Karpas-422 (cell line): ENCODE measurements at regions not wholly inside any gene's neighbourhood (a gene's known extent, or its start where the extent isn't known, plus 50 kb on each side); places are given as distances from the start of the nearest gene placed in this dataset.

ENCODE experiments used
- DNase-seq: peaks from one replicate; pipeline ENCODE4 v3.0.0-alpha.2; 2015
- H2AFZ ChIP-seq: fragments of 200-600 bp; sonication (generic); 2 replicates; pipeline ENCODE4 v1.6.1; 2014; ENCODE audit warnings: antibody characterized with exemption, low read length, mixed read lengths
- H3K27ac ChIP-seq: fragments of 200-600 bp; sonication (generic); 2 replicates; pipeline ENCODE4 v1.5.1; 2014; ENCODE audit warnings: mild to moderate bottlenecking, low read length, moderate library complexity
- H3K27me3 ChIP-seq: fragments of 200-600 bp; sonication (generic); 2 replicates; pipeline ENCODE4 v1.6.1; 2014; ENCODE audit warnings: low read length, mixed read lengths
- H3K36me3 ChIP-seq: fragments of 200-600 bp; sonication (generic); 2 replicates; pipeline ENCODE4 v1.6.1; 2014; ENCODE audit warnings: low read length, mixed read lengths; ENCODE audit not compliant: insufficient read depth
- H3K4me1 ChIP-seq: fragments of 200-600 bp; sonication (generic); 2 replicates; pipeline ENCODE4 v1.6.1; 2014; ENCODE audit warnings: mild to moderate bottlenecking, low read length, mixed read lengths
- H3K4me2 ChIP-seq: fragments of 200-600 bp; sonication (generic); 2 replicates; pipeline ENCODE4 v1.6.1; 2014; ENCODE audit warnings: low read length, low read depth, mild to moderate bottlenecking; ENCODE audit not compliant: poor library complexity, severe bottlenecking
- H3K4me3 ChIP-seq: fragments of 200-600 bp; sonication (generic); 2 replicates; pipeline ENCODE4 v1.5.1; 2014; ENCODE audit warnings: mild to moderate bottlenecking, antibody characterized with exemption, low read length, mixed read lengths
- H3K79me2 ChIP-seq: fragments of 200-600 bp; sonication (generic); 2 replicates; pipeline ENCODE4 v1.6.1; 2014; ENCODE audit warnings: mild to moderate bottlenecking, low read length, mixed read lengths
- H3K9ac ChIP-seq: fragments of 200-600 bp; sonication (generic); 2 replicates; pipeline ENCODE4 v1.6.0; 2014; ENCODE audit warnings: low read length
- H3K9me2 ChIP-seq: fragments of 200-600 bp; sonication (generic), shearing (Covaris generic); replicated peaks from 2 replicates; pipeline ENCODE4 v1.6.0; 2014; ENCODE audit warnings: mild to moderate bottlenecking, low read length, moderate library complexity; ENCODE audit not compliant: insufficient read depth
- H3K9me3 ChIP-seq: fragments of 300-700, 200-600 bp; sonication (generic); 2 replicates; pipeline ENCODE4 v1.6.1; 2014; ENCODE audit warnings: low read length, mixed read lengths
- H4K20me1 ChIP-seq: fragments of 200-600 bp; sonication (generic); 2 replicates; pipeline ENCODE4 v1.6.1; 2014; ENCODE audit warnings: mild to moderate bottlenecking, antibody characterized with exemption, low read length, low read depth; ENCODE audit not compliant: insufficient read depth

GRCh38 chr7:19333706-19334105, 188.5 kb upstream of the FERD3L start:
- Histone ChIP-seq H3K79me2 (no peaks in the 10 kb centered on the region), H3K27me3 (no peaks in the 10 kb centered on the region), H3K9ac (no peak overlapping the region), H2AFZ (no peak overlapping the region), H3K27ac (no peak overlapping the region), H3K9me2 (no peaks in the 10 kb centered on the region), H3K4me2 (no peak overlapping the region), H3K9me3 (no peaks in the 10 kb centered on the region), H3K4me3 (no peak overlapping the region), H4K20me1 (no peaks in the 10 kb centered on the region), H3K36me3 (no peaks in the 10 kb centered on the region), H3K4me1 (no peaks in the 10 kb centered on the region)
- DNase-seq, result no peak

- Histone ChIP-seq H3K79me2 (no peaks in the 10 kb centered on the region), H3K4me1 (no peaks in the 10 kb centered on the region), H3K27ac (no peak overlapping the region), H3K9ac (no peak overlapping the region), H3K27me3 (no peaks in the 10 kb centered on the region), H3K36me3 (no peaks in the 10 kb centered on the region), H3K9me2 (no peaks in the 10 kb centered on the region), H3K9me3 (no peaks in the 10 kb centered on the region), H4K20me1 (no peaks in the 10 kb centered on the region), H3K4me2 (no peak overlapping the region), H2AFZ (no peak overlapping the region), H3K4me3 (no peak overlapping the region)
- no peak for DNase-seq
Observed at GRCh38 chr7:19327018-19327417, 181.8 kb upstream of the FERD3L start.

- Histone ChIP-seq H3K9me2 (no peaks in the 10 kb centered on the region), H3K4me2 (no peak overlapping the region), H3K79me2 (no peaks in the 10 kb centered on the region), H2AFZ (no peak overlapping the region), H3K4me1 (no peaks in the 10 kb centered on the region), H3K27ac (no peak overlapping the region), H4K20me1 (no peaks in the 10 kb centered on the region), H3K27me3 (no peaks in the 10 kb centered on the region), H3K4me3 (no peak overlapping the region), H3K36me3 (no peaks in the 10 kb centered on the region), H3K9ac (no peak overlapping the region), H3K9me3 (no peaks in the 10 kb centered on the region)
- DNase-seq, result no peak
Observed at GRCh38 chr7:19322002-19322401, 176.8 kb upstream of the FERD3L start.

- Histone ChIP-seq H3K79me2 (no peaks in the 10 kb centered on the region), H3K27ac (no peak overlapping the region), H3K9me3 (no peaks in the 10 kb centered on the region), H3K9me2 (no peaks in the 10 kb centered on the region), H3K9ac (no peak overlapping the region), H3K27me3 (no peaks in the 10 kb centered on the region), H2AFZ (no peak overlapping the region), H3K36me3 (no peaks in the 10 kb centered on the region), H3K4me2 (no peak overlapping the region), H3K4me3 (no peak overlapping the region), H4K20me1 (no peaks in the 10 kb centered on the region), H3K4me1 (no peaks in the 10 kb centered on the region)
- DNase-seq, result no peak
Observed at GRCh38 chr7:19318287-19318686, 173.1 kb upstream of the FERD3L start.

GRCh38 chr7:19317461-19317860, 172.2 kb upstream of the FERD3L start:
- Histone ChIP-seq H4K20me1 (no peaks in the 10 kb centered on the region), H3K4me1 (no peaks in the 10 kb centered on the region), H3K4me3 (no peak overlapping the region), H3K27ac (no peak overlapping the region), H3K9ac (no peak overlapping the region), H2AFZ (no peak overlapping the region), H3K9me3 (no peaks in the 10 kb centered on the region), H3K36me3 (no peaks in the 10 kb centered on the region), H3K27me3 (no peaks in the 10 kb centered on the region), H3K9me2 (no peaks in the 10 kb centered on the region), H3K79me2 (no peaks in the 10 kb centered on the region), H3K4me2 (no peak overlapping the region)
- DNase-seq, result no peak

GRCh38 chr7:19312416-19312815, 167.2 kb upstream of the FERD3L start:
- H2AFZ ChIP-seq, result no peak overlapping the region
- H3K27ac ChIP-seq, result no peak overlapping the region
- H3K4me2 ChIP-seq, result no peak overlapping the region
- no peaks in the 10 kb centered on the region for H3K9me2 ChIP-seq
- H3K36me3 ChIP-seq, result no peaks in the 10 kb centered on the region
- no peak overlapping the region for H3K9ac ChIP-seq
- no peak overlapping the region for H3K4me3 ChIP-seq
- no peaks in the 10 kb centered on the region for H3K4me1 ChIP-seq
- H4K20me1 ChIP-seq, result no peaks in the 10 kb centered on the region
- no peaks in the 10 kb centered on the region for H3K27me3 ChIP-seq
- no peaks in the 10 kb centered on the region for H3K9me3 ChIP-seq
- no peaks in the 10 kb centered on the region for H3K79me2 ChIP-seq
- no peak for DNase-seq

- Histone ChIP-seq H3K27ac (no peak overlapping the region), H3K4me3 (no peak overlapping the region), H2AFZ (no peak overlapping the region), H3K79me2 (no peaks in the 10 kb centered on the region), H3K36me3 (no peaks in the 10 kb centered on the region), H3K9me2 (no peaks in the 10 kb centered on the region), H4K20me1 (no peaks in the 10 kb centered on the region), H3K9ac (no peak overlapping the region), H3K4me1 (no peaks in the 10 kb centered on the region), H3K27me3 (no peaks in the 10 kb centered on the region), H3K4me2 (no peak overlapping the region), H3K9me3 (no peaks in the 10 kb centered on the region)
- no peak for DNase-seq
Observed at GRCh38 chr7:19307554-19307953, 162.3 kb upstream of the FERD3L start.

- no peak overlapping the region for H3K27ac ChIP-seq
- peak; percentile 47 for DNase-seq
- H3K9ac ChIP-seq, result no peak overlapping the region
- no peaks in the 10 kb centered on the region for H3K36me3 ChIP-seq
- no peak overlapping the region for H3K4me2 ChIP-seq
- H4K20me1 ChIP-seq, result no peaks in the 10 kb centered on the region
- no peaks in the 10 kb centered on the region for H3K79me2 ChIP-seq
- H3K4me3 ChIP-seq, result no peak overlapping the region
- H3K9me3 ChIP-seq, result no peaks in the 10 kb centered on the region
- H2AFZ ChIP-seq, result no peak overlapping the region
- no peaks in the 10 kb centered on the region for H3K4me1 ChIP-seq
- H3K27me3 ChIP-seq, result no peaks in the 10 kb centered on the region
- H3K9me2 ChIP-seq, result no peaks in the 10 kb centered on the region
Observed at GRCh38 chr7:19305698-19306097, 160.5 kb upstream of the FERD3L start.

GRCh38 chr7:19304086-19304485, 158.9 kb upstream of the FERD3L start:
- H3K27me3 ChIP-seq, result no peaks in the 10 kb centered on the region
- no peak overlapping the region for H3K9ac ChIP-seq
- H3K9me2 ChIP-seq, result no peaks in the 10 kb centered on the region
- H2AFZ ChIP-seq, result no peak overlapping the region
- H3K36me3 ChIP-seq, result no peaks in the 10 kb centered on the region
- H3K79me2 ChIP-seq, result no peaks in the 10 kb centered on the region
- H3K4me2 ChIP-seq, result no peak overlapping the region
- no peak overlapping the region for H3K4me3 ChIP-seq
- no peak overlapping the region for H3K27ac ChIP-seq
- H3K4me1 ChIP-seq, result no peaks in the 10 kb centered on the region
- no peaks in the 10 kb centered on the region for H3K9me3 ChIP-seq
- no peak for DNase-seq
- H4K20me1 ChIP-seq, result no peaks in the 10 kb centered on the region
